GM18951 (cell line): ENCODE measurements at regions not wholly inside any gene's neighbourhood (a gene's known extent, or its start where the extent isn't known, plus 50 kb on each side); places are given as distances from the start of the nearest gene placed in this dataset.
"Not testable (repeated sequence)": the region's sequence is repeated elsewhere in the genome, so short reads cannot be mapped to it uniquely, and the experiment has no call there.

Source experiments
- POLR2A ChIP-seq: IDR thresholded peaks from 4 replicates; pipeline ENCODE4 v1.6.1; 2011; ENCODE audit warnings: mild to moderate bottlenecking; ENCODE audit not compliant: insufficient read length, insufficient read depth; ENCODE audit errors: extremely low read depth
- in situ Hi-C: fragments of 300-500 bp; cut with MboI; formaldehyde crosslinking; loops from one replicate; pipeline ENCODE4 v1.12.0; 2022; ENCODE audit warnings: low sequenced_read_pairs, mixed read lengths, inconsistent platforms; ENCODE audit not compliant: unreplicated experiment

DNA sequence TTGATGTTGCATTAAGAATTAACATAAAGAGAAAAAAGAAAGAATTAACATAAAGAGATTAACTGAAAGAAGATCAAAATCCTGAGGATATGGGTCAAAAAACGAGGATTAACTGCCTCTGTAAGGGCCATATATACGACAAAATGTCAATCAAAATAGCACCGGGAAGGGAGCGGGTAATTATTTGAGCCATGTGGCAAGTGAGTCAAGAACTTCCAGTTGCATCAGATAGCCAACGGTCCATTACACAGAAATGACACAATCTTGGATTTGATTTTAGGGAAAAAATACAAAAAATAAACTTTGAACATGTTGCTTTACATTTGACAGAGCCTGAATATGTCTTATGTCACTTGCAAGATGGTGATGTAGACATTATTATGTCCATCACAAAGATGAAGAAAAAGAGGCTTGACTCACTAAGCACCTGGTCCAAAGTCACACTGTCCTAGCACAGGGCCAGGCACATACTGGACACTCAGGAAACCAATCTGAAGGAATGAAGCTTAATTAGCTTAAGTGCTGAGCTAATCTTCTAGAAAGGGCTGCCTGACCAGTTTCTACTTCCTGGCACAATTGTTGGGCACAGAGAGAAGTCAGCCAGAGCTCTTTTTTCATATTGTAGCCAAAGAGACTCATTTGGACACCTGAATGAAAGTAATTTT, 273.2 kb upstream of the PAPPA start:
- TF ChIP-seq POLR2A, result no peak
- in situ Hi-C loops, result no loop called here

DNA sequence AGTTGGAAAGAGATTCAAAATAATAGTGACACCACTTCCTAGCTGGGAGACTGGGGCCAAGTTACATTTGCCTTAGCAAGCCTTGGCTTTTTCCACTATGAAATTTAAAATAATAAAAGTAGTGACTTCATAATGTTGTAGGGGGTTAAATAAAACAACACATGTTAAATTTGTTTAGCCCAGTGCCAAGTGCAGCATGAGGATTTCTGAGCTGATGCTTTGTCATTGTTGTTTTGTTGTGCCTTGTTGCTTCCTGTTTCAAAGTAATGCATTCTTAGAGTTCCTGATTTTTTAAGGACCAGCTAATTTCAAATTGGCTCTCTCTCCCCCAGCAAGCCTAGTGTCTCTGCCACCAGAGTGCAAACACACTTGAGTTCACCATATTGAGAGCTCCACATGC, 270.7 kb upstream of the PAPPA start:
- in situ Hi-C loops, result no loop called here

DNA sequence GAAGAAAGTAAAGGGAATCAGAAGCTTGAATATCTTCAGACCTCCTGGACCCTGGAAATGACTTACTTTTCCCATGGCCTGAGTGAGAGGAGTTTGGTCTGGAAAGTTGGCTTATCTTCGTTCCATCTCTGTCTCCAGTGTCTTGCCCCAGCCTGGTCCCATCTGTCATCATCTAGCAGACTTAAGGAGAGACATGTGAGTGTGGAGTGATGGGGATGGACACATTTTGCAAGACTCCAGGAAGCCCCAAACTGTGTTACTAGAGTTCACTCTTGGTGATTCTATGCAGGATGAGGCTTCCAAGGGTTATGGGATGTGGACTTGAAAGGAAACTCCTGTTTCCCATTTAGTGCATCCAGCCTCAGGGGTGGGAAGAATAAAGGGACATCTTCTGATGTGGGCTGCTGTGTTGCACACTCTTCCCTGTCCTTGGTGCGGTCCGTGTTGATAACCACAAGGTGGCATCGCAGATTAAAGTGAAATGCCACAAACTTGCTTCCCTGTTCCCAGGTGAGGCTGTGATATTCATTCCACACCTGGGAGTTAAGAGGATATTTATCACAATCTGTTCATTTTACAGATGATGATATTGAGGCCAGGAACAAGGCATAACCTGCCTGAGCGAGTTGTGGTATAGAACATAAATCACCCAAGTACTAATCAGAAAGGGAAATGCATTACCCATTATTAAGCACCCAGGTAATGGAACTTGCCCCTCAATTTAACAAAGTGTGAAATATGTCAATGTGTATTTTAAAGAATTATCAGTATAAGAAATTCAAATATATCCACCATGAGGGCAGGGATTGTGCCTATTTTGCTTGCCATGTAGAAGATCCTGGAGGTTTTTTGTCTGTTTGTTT, 269.9 kb upstream of the PAPPA start:
- TF ChIP-seq POLR2A, result no peak
- in situ Hi-C loops, result no loop called here

More for the DNA sequence above, 270.7 kb upstream of the PAPPA start:
- no peak for TF ChIP-seq POLR2A

DNA sequence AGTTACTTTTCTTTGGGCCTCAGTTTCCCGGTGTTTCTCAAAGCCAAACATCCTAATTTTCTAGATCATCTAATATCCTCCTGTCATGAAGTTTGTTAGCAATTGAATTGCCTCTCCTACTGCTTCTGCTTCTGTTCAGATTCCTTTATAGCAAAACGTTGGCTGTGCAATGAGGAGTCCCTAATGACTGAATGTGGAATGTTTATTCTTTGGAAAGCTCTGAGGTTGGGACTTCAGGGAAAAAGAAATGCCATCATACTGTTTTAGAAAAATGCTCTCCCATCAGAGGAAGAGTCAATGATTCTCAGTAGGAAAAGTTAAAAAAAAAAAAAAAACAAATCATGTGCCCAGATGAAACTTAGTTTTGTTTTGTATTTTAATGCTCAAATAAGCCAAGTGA, 268.7 kb upstream of the PAPPA start:
- TF ChIP-seq POLR2A, result no peak
- in situ Hi-C loops, result no loop called here

DNA sequence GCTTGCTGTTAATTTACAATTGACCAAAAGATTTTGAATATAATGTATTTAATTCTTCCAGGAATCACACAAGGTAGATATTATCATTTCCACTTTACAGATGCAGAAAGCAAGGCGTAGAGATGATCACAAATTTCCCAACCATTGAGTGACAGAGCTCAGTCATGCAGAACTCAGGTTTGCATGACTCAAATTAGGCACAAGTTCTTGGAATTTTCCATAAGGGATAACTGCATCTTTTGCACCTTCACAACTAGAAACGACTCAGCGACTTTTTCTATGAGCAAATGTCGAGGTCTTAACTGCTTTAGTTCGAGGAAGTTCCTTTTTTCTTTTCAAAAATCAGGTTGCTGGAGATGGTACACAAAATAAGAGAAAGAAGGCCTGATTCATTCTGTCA, 265.5 kb upstream of the PAPPA start:
- no peak for TF ChIP-seq POLR2A
- in situ Hi-C loops, result no loop called here

DNA sequence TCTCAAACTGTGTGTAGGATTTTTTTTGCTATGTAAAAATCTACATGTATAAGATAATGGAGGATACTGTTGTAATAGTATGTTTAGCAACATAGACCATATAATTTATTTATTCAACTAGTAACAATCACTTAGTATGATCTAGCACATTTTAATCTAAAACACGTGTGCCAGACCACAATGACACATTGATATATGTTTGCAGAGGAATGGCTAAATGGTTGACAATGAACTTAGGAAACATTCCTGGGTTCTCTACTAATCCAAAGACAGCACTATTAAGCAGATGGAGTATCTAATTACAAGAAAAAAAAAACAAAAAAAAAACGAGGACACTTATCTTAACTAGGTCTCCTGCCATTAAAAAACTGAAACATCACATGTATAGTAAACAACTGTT, 261.7 kb upstream of the PAPPA start:
- TF ChIP-seq POLR2A, result no peak
- in situ Hi-C loops, result no loop called here

DNA sequence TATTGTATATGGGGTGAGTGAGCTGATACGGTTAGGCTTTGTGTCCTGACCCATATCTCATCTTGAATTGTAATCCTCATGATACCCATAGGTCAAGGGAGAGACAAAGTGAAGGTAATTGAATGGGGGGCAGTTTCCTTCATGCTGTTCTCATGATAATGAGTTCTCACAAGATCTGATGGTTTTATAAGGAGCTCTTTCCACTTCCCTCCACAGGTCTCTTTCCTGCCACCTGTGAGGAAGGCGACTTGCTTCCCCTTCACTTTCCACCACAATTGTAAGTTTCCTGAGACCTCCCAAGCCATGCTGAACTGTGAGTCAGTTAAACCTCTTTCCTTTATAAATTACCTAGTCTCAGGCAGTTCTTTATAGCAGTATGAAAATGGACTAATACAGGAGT, 255.1 kb upstream of the PAPPA start:
- in situ Hi-C loops, result not testable (repeated sequence)

DNA sequence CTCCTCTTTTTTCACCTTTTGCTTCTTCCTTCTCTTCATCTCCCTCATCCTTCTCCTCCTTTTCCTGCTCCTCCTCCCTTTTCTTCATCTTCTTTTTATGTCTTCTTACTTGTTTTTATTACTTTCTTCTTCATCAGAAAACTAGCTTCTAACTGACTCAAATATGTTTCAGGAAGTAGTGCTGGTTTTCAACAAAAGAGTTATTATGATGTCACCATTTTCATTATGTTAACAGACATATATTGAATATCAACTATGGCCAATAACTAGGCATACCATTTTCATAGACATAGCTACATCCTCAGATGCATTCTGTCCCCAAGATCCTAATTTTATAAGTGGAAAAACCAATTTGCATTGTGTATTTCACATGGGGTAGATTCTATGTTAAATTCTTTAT, 252.9 kb upstream of the PAPPA start:
- in situ Hi-C loops, result no loop called here
- TF ChIP-seq POLR2A, result no peak

DNA sequence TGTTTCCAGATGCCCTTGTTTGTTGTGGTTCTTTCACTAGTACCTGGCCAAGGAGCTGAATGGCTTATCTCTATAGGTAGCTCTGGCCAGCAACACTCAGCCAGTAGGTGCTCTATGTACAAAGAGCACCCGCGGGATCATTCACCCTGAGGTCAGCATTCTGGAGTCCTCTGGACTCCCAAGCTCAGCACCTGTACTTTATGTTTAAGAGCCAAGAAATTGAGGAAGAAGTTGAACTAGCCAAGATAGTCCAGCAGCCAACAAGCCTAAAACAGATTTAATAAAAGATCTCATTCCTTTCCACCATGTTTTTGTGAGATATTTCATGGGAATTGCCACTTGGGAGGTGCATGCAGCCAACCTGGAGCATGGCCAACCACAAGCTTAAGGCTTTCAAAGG, 242.6 kb upstream of the PAPPA start:
- TF ChIP-seq POLR2A, result no peak
- in situ Hi-C loops, result no loop called here

DNA sequence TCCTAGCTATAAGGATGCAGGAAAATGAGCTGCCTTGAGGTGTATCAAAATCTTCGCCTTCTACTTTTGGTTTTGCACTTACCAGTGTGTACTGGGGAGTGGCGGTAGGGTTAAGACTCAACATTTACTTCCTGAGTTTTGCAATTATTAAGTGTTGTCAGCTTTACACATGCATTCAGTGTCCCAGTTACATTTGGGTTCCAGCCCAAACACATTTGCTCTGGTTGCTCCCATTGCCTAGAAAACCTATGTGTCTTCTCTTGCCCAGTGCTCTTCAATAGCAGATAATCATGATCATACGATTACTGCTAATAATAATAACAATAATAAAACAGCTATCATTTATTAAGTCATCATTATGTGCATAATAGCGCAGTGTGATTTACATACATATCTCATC, 241.5 kb upstream of the PAPPA start:
- in situ Hi-C loops, result no loop called here
- no peak for TF ChIP-seq POLR2A

DNA sequence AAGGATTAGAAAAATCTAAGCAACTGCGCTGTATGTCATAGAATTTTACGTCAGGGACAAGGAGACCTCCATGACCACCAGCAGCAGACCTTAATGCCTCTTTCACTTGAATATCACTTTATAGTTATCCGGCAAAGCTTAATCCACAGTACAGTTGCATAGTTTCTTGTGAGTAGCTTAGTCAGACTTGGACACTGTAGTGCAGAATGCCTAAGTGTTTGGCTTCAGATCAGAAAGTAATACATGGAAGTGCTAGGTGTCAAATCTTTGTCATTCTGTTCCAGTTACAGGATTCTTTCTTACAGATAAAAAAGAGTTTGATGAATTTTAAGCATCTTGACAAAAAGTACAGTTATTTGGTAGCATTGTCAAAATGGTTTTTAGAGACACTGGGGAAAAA, 239.9 kb upstream of the PAPPA start:
- TF ChIP-seq POLR2A, result no peak
- in situ Hi-C loops, result no loop called here

DNA sequence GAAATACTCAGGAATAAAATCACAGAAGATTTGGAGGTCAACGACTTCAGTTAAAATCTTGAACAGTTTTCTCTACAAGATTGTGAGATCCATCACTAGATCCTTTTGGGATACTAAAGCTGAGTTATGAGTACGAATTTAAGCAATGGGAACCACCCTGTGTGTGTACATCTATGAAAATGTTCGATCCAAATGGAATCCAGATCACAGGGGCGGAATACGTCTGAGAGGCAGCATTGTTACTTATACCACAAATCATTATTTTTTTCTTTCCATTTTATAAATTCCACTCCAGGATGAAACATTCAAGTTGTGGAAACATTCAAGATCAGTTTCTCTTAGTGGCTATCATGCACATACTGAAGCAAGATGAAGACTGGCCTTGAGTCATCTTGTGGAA, 239.3 kb upstream of the PAPPA start:
- in situ Hi-C loops, result no loop called here
- TF ChIP-seq POLR2A, result no peak

DNA sequence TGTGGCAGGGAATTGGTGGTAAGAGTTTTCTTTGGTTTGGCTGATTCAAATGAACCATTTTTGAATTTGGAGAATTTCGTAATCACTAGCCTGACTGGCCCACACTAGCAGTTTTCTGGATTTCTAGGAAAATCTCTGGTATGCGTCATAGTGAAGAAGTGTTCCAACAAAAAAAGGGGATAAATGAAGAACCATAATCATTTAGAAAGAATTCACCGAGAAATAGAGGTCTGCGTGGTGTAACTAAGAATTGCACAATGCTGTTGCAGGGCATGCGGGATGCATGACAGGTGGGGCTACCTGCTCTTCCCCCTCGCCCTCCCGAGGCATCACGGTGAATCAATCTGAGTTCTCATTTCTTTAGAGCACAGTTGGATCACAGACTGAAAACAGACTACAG, 232.3 kb upstream of the PAPPA start:
- no peak for TF ChIP-seq POLR2A
- in situ Hi-C loops, result no loop called here

DNA sequence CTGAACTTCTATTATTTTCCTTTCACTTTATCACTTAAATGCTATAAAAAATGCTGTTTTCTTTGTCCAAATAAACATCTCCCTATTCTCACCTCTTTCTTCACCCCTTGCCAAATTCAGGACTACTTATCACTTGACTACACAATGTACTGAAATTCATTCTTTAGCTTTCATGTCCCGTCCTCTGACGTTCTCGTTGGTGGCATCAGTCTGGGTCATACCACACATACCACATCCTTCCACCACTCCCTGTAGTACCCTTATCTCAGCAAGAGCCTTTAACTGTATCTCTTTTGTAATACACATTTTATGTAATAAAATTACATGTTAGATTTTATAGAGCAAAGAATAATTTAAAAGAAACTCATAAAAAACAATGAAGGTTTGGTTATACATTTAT, 231.1 kb upstream of the PAPPA start:
- in situ Hi-C loops, result no loop called here

More for the DNA sequence above, 231.1 kb upstream of the PAPPA start:
- no peak for TF ChIP-seq POLR2A
